Activated naive CD8-positive, alpha-beta T cell (primary cell): ENCODE measurements at regions not wholly inside any gene's neighbourhood (a gene's known extent, or its start where the extent isn't known, plus 50 kb on each side); places are given as distances from the start of the nearest gene placed in this dataset.
"Not testable (repeated sequence)": the region's sequence is repeated elsewhere in the genome, so short reads cannot be mapped to it uniquely, and the experiment has no call there.

Experiments
- H3K27ac Mint-ChIP-seq: one replicate; pipeline ENCODE4 v1.8.0; 2021; ENCODE audit warnings: mixed read lengths
- H3K27me3 Mint-ChIP-seq: one replicate; pipeline ENCODE4 v1.8.0; 2021; ENCODE audit warnings: mixed read lengths
- H3K36me3 Mint-ChIP-seq: one replicate; pipeline ENCODE4 v1.8.0; 2021; ENCODE audit warnings: mixed read lengths
- H3K4me1 Mint-ChIP-seq: one replicate; pipeline ENCODE4 v1.8.0; 2021; ENCODE audit warnings: low read depth, mixed read lengths
- H3K4me3 Mint-ChIP-seq: one replicate; pipeline ENCODE4 v1.8.0; 2021; ENCODE audit warnings: mild to moderate bottlenecking, mixed read lengths
- H3K9me3 Mint-ChIP-seq: one replicate; pipeline ENCODE4 v1.8.0; 2021; ENCODE audit warnings: low read depth, mixed read lengths

- Mint-ChIP-seq H3K9me3 (no peaks in the 10 kb centered on the region), H3K27ac (no peak overlapping the region), H3K27me3 (no peaks in the 10 kb centered on the region), H3K4me1 (peaks cover 2% of the 10 kb centered on the region), H3K36me3 (no peaks in the 10 kb centered on the region), H3K4me3 (no peak overlapping the region)
These were observed 274.5 kb downstream of the ALDH8A1 start for GRCh38 chr6:134675110-134676054.

- Mint-ChIP-seq H3K4me3 (no peak overlapping the region), H3K4me1 (peaks cover 2% of the 10 kb centered on the region), H3K27ac (no peak overlapping the region), H3K27me3 (no peaks in the 10 kb centered on the region), H3K9me3 (no peaks in the 10 kb centered on the region), H3K36me3 (no peaks in the 10 kb centered on the region)
These were observed 275.3 kb downstream of the ALDH8A1 start for GRCh38 chr6:134674562-134674961.

GRCh38 chr6:134669485-134669884 lies 280.4 kb downstream of the ALDH8A1 start:
- Mint-ChIP-seq H3K9me3 (no peaks in the 10 kb centered on the region), H3K36me3 (no peaks in the 10 kb centered on the region), H3K4me3 (no peak overlapping the region), H3K27me3 (no peaks in the 10 kb centered on the region), H3K4me1 (peaks cover 2% of the 10 kb centered on the region), H3K27ac (no peak overlapping the region)

- H3K9me3 Mint-ChIP-seq, result no peaks in the 10 kb centered on the region
- no peaks in the 10 kb centered on the region for H3K4me1 Mint-ChIP-seq
- H3K27ac Mint-ChIP-seq, result no peak overlapping the region
- H3K27me3 Mint-ChIP-seq, result no peaks in the 10 kb centered on the region
- H3K36me3 Mint-ChIP-seq, result no peaks in the 10 kb centered on the region
- H3K4me3 Mint-ChIP-seq, result no peak overlapping the region
These were observed 282.8 kb downstream of the ALDH8A1 start for GRCh38 chr6:134667111-134667510.

GRCh38 chr6:134666125-134666524 lies 283.8 kb downstream of the ALDH8A1 start:
- Mint-ChIP-seq H3K4me3 (no peak overlapping the region), H3K27me3 (no peaks in the 10 kb centered on the region), H3K9me3 (no peaks in the 10 kb centered on the region), H3K27ac (no peak overlapping the region), H3K4me1 (no peaks in the 10 kb centered on the region), H3K36me3 (no peaks in the 10 kb centered on the region)

- Mint-ChIP-seq H3K27ac (no peak overlapping the region), H3K36me3 (no peaks in the 10 kb centered on the region), H3K9me3 (no peaks in the 10 kb centered on the region), H3K4me3 (no peak overlapping the region), H3K4me1 (no peaks in the 10 kb centered on the region), H3K27me3 (no peaks in the 10 kb centered on the region)
These were observed 284.7 kb downstream of the ALDH8A1 start for GRCh38 chr6:134665029-134665723.

GRCh38 chr6:134663800-134664535 lies 285.9 kb downstream of the ALDH8A1 start:
- Mint-ChIP-seq H3K27ac (no peak overlapping the region), H3K9me3 (no peaks in the 10 kb centered on the region), H3K4me3 (no peak overlapping the region), H3K36me3 (no peaks in the 10 kb centered on the region), H3K27me3 (no peaks in the 10 kb centered on the region), H3K4me1 (no peaks in the 10 kb centered on the region)

GRCh38 chr6:134663356-134663755 lies 286.5 kb downstream of the ALDH8A1 start:
- Mint-ChIP-seq H3K4me1 (no peaks in the 10 kb centered on the region), H3K27me3 (no peaks in the 10 kb centered on the region), H3K27ac (no peak overlapping the region), H3K36me3 (no peaks in the 10 kb centered on the region), H3K4me3 (no peak overlapping the region), H3K9me3 (no peaks in the 10 kb centered on the region)

GRCh38 chr6:134662077-134662700 lies 287.7 kb downstream of the ALDH8A1 start:
- Mint-ChIP-seq H3K36me3 (no peaks in the 10 kb centered on the region), H3K4me1 (no peaks in the 10 kb centered on the region), H3K27ac (no peak overlapping the region), H3K4me3 (no peak overlapping the region), H3K9me3 (no peaks in the 10 kb centered on the region), H3K27me3 (no peaks in the 10 kb centered on the region)

GRCh38 chr6:134659885-134660284 lies 290.0 kb downstream of the ALDH8A1 start:
- not testable (repeated sequence) for H3K4me3 Mint-ChIP-seq, H3K27me3 Mint-ChIP-seq, H3K27ac Mint-ChIP-seq, H3K4me1 Mint-ChIP-seq, H3K9me3 Mint-ChIP-seq, H3K36me3 Mint-ChIP-seq

- H3K4me1 Mint-ChIP-seq, result no peaks in the 10 kb centered on the region
- no peak overlapping the region for H3K4me3 Mint-ChIP-seq
- no peaks in the 10 kb centered on the region for H3K36me3 Mint-ChIP-seq
- H3K27ac Mint-ChIP-seq, result no peak overlapping the region
- H3K9me3 Mint-ChIP-seq, result no peaks in the 10 kb centered on the region
- no peaks in the 10 kb centered on the region for H3K27me3 Mint-ChIP-seq
These were observed 291.3 kb downstream of the ALDH8A1 start for GRCh38 chr6:134658596-134658995.

- Mint-ChIP-seq H3K36me3 (no peaks in the 10 kb centered on the region), H3K4me3 (no peak overlapping the region), H3K4me1 (no peaks in the 10 kb centered on the region), H3K27ac (no peak overlapping the region), H3K27me3 (no peaks in the 10 kb centered on the region), H3K9me3 (no peaks in the 10 kb centered on the region)
These were observed 292.0 kb downstream of the ALDH8A1 start for GRCh38 chr6:134657751-134658527.

- no peaks in the 10 kb centered on the region for H3K36me3 Mint-ChIP-seq
- no peak overlapping the region for H3K4me3 Mint-ChIP-seq
- H3K27ac Mint-ChIP-seq, result no peak overlapping the region
- no peaks in the 10 kb centered on the region for H3K4me1 Mint-ChIP-seq
- H3K27me3 Mint-ChIP-seq, result no peaks in the 10 kb centered on the region
- no peaks in the 10 kb centered on the region for H3K9me3 Mint-ChIP-seq
These were observed 292.6 kb downstream of the ALDH8A1 start for GRCh38 chr6:134657343-134657742.

GRCh38 chr6:134654751-134655150 lies 295.1 kb downstream of the ALDH8A1 start:
- H3K4me1 Mint-ChIP-seq, result no peaks in the 10 kb centered on the region
- no peak overlapping the region for H3K27ac Mint-ChIP-seq
- no peaks in the 10 kb centered on the region for H3K36me3 Mint-ChIP-seq
- H3K4me3 Mint-ChIP-seq, result no peak overlapping the region
- no peaks in the 10 kb centered on the region for H3K27me3 Mint-ChIP-seq
- H3K9me3 Mint-ChIP-seq, result no peaks in the 10 kb centered on the region
